BE2C (cell line): ENCODE measurements at regions not wholly inside any gene's neighbourhood (a gene's known extent, or its start where the extent isn't known, plus 50 kb on each side); places are given as distances from the start of the nearest gene placed in this dataset.

ENCODE experiments used
- DNase-seq: peaks from one replicate; pipeline ENCODE4 v3.0.0-alpha.2; 2020
- H3K27me3 ChIP-seq: fragments of 250-450 bp; sonication (Bioruptor Pico); 2 replicates; pipeline ENCODE4 v1.5.1; 2020; ENCODE audit warnings: mild to moderate bottlenecking
- H3K36me3 ChIP-seq: fragments of 250-450 bp; sonication (Bioruptor Pico); 2 replicates; pipeline ENCODE4 v1.5.1; 2020; ENCODE audit warnings: mild to moderate bottlenecking
- H3K4me1 ChIP-seq: fragments of 250-450 bp; sonication (Bioruptor Pico); 2 replicates; pipeline ENCODE4 v1.5.1; 2020
- H3K4me3 ChIP-seq: 2 replicates; pipeline ENCODE4 v1.5.1; 2011; ENCODE audit warnings: low read depth, low read length
- H3K9me3 ChIP-seq: fragments of 250-450 bp; sonication (Bioruptor Pico); 2 replicates; pipeline ENCODE4 v1.5.1; 2020
- TF ChIP-seq, protein P1 (sequence below): IDR thresholded peaks from 2 replicates; pipeline ENCODE4 v1.5.1; 2012; ENCODE audit warnings: mild to moderate bottlenecking, low read depth, low read length

DNA sequence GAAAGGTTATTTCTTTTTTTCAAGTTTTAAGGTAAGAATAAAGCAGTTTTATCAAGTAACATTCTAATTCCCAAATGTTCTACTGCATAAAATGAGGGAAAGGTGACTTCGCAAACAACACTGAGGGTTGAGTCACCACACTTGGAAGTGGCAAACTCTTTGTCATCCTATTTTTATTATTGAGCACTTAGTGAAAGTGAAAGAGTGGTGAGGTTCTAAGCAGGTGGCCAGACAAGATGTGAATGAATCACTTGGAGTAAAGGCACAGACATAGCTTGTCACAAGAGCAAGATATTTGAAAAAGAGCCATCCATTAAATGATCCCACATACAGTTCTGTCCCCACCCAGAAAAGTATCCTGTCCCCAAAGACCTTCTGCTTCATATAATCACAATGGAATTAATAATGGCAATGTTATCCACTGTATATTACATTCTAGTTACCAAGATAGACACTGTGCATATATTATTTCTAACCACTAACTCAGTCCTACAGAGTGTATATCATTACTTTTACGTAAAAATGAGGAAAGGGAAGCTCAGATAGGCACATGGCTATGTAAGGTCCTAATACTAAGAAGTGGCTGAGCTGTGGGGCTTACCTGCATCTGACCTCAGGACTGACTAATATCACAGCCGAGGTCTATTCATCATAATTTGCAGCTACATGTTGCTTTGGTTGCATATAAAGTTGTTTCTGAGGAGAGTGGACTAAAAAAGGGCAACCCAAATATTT is 730.4 kb upstream of the MEF2C start:
- no peaks in the 10 kb centered on the region for H3K27me3 ChIP-seq
- H3K4me3 ChIP-seq, result no peak overlapping the region
- no peak for DNase-seq
- TF ChIP-seq, protein P1, sequence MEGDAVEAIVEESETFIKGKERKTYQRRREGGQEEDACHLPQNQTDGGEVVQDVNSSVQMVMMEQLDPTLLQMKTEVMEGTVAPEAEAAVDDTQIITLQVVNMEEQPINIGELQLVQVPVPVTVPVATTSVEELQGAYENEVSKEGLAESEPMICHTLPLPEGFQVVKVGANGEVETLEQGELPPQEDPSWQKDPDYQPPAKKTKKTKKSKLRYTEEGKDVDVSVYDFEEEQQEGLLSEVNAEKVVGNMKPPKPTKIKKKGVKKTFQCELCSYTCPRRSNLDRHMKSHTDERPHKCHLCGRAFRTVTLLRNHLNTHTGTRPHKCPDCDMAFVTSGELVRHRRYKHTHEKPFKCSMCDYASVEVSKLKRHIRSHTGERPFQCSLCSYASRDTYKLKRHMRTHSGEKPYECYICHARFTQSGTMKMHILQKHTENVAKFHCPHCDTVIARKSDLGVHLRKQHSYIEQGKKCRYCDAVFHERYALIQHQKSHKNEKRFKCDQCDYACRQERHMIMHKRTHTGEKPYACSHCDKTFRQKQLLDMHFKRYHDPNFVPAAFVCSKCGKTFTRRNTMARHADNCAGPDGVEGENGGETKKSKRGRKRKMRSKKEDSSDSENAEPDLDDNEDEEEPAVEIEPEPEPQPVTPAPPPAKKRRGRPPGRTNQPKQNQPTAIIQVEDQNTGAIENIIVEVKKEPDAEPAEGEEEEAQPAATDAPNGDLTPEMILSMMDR, result no peak
- H3K9me3 ChIP-seq, result no peaks in the 10 kb centered on the region
- no peaks in the 10 kb centered on the region for H3K36me3 ChIP-seq
- no peaks in the 10 kb centered on the region for H3K4me1 ChIP-seq

DNA sequence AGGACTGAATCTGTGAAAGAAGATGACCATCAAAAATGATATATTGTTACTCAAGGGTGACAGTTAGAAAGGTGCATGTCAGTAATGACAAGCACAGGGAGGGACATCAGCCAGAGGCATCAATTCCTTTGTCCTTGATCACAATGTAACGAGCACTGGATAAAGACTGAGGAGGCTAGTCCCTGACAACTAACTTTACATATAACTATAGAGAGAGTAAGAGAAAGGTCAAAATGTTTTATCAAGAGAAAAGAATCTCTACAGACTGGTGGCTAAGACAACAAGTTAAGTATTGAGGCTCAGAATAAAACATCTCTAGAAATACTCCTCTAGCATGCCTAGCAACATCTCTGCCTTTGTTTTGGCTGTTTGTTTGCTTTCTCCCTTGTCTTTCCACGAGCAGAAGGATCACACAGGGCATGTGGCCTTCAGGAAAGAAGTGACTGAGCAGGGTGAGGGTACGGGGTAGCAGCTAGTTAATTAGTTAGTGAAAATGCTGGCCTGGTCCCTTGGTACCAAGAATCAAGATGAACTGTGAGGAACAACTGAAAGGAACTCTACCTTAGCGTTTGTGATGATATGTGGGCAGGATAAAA is 724.1 kb upstream of the MEF2C start:
- H3K4me3 ChIP-seq, result no peak overlapping the region

DNA sequence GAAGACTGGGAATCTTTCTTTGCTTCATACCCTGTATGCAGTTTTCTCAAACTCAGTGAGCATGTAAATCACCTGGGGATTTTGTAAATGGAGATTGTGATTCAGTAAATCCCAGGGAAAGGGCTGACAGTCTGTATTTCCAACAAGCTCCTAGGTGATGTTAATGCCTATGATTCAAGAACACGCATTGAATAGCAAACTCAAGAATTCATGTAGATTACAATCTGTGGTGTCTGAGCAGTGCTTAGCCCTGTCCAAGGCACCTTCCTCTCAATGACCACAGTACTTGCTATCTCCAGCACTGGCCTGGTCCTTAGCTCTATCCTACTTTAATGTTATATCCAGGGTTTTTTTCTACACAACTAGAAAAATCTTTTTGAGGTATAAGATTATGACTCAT is 721.4 kb upstream of the MEF2C start:
- no peaks in the 10 kb centered on the region for H3K4me1 ChIP-seq
- no peaks in the 10 kb centered on the region for H3K27me3 ChIP-seq
- no peaks in the 10 kb centered on the region for H3K9me3 ChIP-seq
- TF ChIP-seq, protein P1, result no peak
- H3K36me3 ChIP-seq, result no peaks in the 10 kb centered on the region
- no peak overlapping the region for H3K4me3 ChIP-seq
- DNase-seq, result no peak

More for the DNA sequence above, 724.1 kb upstream of the MEF2C start:
- Histone ChIP-seq H3K36me3 (no peaks in the 10 kb centered on the region), H3K9me3 (no peaks in the 10 kb centered on the region), H3K4me1 (no peaks in the 10 kb centered on the region), H3K27me3 (no peaks in the 10 kb centered on the region)
- DNase-seq, result no peak
- TF ChIP-seq, protein P1, result no peak

DNA sequence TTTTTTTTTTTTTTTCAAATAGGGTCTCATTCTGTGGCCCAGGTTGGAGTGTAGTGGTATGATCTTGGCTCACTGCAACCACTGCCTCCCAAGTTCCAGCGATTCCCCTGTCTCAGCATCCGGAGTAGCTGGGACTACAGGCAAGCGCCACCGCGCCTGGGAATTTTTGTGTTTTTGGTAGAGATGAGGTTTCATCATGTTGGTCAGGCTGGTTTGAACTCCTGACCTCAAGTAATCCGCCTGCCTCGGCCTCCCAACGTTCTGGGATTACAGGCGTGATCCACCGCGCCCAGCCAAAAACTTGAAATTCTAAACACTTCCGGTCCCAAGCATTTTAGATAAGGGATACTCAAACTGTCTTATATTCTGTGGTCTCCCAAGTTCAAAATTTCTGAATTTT is 718.9 kb upstream of the MEF2C start:
- Histone ChIP-seq H3K9me3 (no peaks in the 10 kb centered on the region), H3K4me1 (no peaks in the 10 kb centered on the region), H3K4me3 (no peak overlapping the region), H3K36me3 (no peaks in the 10 kb centered on the region), H3K27me3 (no peaks in the 10 kb centered on the region)
- no peak for DNase-seq
- TF ChIP-seq, protein P1, result no peak

DNA sequence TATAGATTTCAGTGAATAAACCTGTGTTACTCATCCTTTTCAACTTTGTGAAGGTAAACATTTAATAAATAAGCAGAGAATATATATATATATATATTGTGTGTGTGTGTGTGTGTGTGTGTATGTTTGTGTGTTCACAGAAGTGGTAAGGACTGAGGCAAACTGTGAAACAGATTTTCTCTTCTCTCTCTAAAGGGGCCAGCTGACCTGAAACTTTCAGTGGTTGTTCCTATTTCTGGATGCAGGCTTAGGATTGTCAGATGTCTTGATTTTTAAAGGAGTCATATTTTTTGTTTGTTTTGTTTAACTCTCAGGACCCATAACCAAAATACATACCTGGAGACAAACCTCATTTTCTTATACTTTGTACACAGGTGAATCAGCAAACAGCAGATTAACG is 714.9 kb upstream of the MEF2C start:
- Histone ChIP-seq H3K4me3 (no peak overlapping the region), H3K9me3 (no peaks in the 10 kb centered on the region), H3K36me3 (no peaks in the 10 kb centered on the region), H3K27me3 (no peaks in the 10 kb centered on the region), H3K4me1 (no peaks in the 10 kb centered on the region)
- TF ChIP-seq, protein P1, result no peak
- no peak for DNase-seq

DNA sequence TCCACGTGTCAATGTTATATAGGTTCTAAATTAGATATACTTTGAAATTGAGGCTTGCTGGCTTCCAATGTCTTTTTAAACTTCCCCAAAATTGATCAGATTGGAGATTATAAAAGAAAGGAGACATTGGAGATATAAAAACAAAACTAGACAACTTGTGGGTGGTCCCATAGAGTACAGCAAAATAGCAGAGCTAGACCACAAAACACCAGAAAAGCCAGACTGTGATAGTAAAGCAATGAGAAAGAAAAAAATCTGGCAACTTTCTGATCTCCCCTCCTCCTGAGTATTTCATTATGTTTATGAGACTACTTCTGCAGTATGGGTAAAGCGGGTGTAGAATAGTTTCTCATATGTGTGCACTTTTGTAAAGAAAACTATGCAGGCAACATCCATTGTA is 713.8 kb upstream of the MEF2C start:
- Histone ChIP-seq H3K4me3 (no peak overlapping the region), H3K36me3 (no peaks in the 10 kb centered on the region), H3K9me3 (no peaks in the 10 kb centered on the region), H3K4me1 (no peaks in the 10 kb centered on the region), H3K27me3 (no peaks in the 10 kb centered on the region)
- DNase-seq, result no peak
- TF ChIP-seq, protein P1, result no peak
